HEK293 (cell line): ENCODE measurements at regions not wholly inside any gene's neighbourhood (a gene's known extent, or its start where the extent isn't known, plus 50 kb on each side); places are given as distances from the start of the nearest gene placed in this dataset.

Source experiments
- CTCF ChIP-seq: fragments of 450-650 bp; formaldehyde crosslinking; IDR thresholded peaks from 2 replicates; pipeline ENCODE4 v1.5.1; 2016; ENCODE audit warnings: missing biosample characterization, missing genetic modification characterization
- SP2 ChIP-seq: fragments of 450-650 bp; formaldehyde crosslinking; IDR thresholded peaks from 2 replicates; pipeline ENCODE4 v1.5.1; 2016; ENCODE audit warnings: missing biosample characterization, missing genetic modification characterization

GRCh38 chr2:215535125-215535668, 99.3 kb upstream of the FN1 start:
- TF ChIP-seq CTCF (tag by site-specific recombination) (no peak), SP2 (tag by site-specific recombination) (no peak)
